SK-N-SH treated with all-trans-retinoic acid at 6 μM for 48 hours (cell line): ENCODE measurements at regions not wholly inside any gene's neighbourhood (a gene's known extent, or its start where the extent isn't known, plus 50 kb on each side); places are given as distances from the start of the nearest gene placed in this dataset.

Experiments used
- ATAC-seq: fragments of 200-7000 bp; cut with Tn5 transposase; 3 replicates; pipeline ENCODE4 v1.9.1; 2020; ENCODE audit warnings: mild to moderate bottlenecking, moderate library complexity
- ARNTL ChIP-seq: fragments of 450-650 bp; formaldehyde crosslinking; IDR thresholded peaks from 2 replicates; pipeline ENCODE4 v1.5.0; 2020; ENCODE audit warnings: low read depth, mild to moderate bottlenecking, moderate library complexity, borderline replicate concordance
- BACH2 ChIP-seq: fragments of 250-450 bp; sonication (Bioruptor Pico); IDR thresholded peaks from 2 replicates; pipeline ENCODE4 v1.9.0; 2021; ENCODE audit warnings: mild to moderate bottlenecking, borderline replicate concordance
- CREB5 ChIP-seq: fragments of 250-450 bp; sonication (Bioruptor Pico); IDR thresholded peaks from 2 replicates; pipeline ENCODE4 v1.5.1; 2020; ENCODE audit warnings: low read depth, mild to moderate bottlenecking, moderate library complexity
- CSDC2 ChIP-seq: fragments of 250-450 bp; sonication (Bioruptor Pico); IDR thresholded peaks from 2 replicates; pipeline ENCODE4 v1.5.0; 2020; ENCODE audit warnings: mild to moderate bottlenecking, moderate library complexity
- CSRNP3 ChIP-seq: fragments of 250-450 bp; sonication (Bioruptor Pico); IDR thresholded peaks from 2 replicates; pipeline ENCODE4 v1.5.1; 2021; ENCODE audit warnings: mild to moderate bottlenecking, moderate library complexity
- ESRRG ChIP-seq: fragments of 250-450 bp; sonication (Bioruptor Pico); IDR thresholded peaks from 2 replicates; pipeline ENCODE4 v1.6.1; 2021; ENCODE audit warnings: mild to moderate bottlenecking
- ISL1 ChIP-seq: fragments of 250-450 bp; sonication (Bioruptor Pico); IDR thresholded peaks from 2 replicates; pipeline ENCODE4 v2.1.2; 2022; ENCODE audit warnings: mild to moderate bottlenecking, moderate library complexity
- OSR1 ChIP-seq: fragments of 250-450 bp; sonication (Bioruptor Pico); IDR thresholded peaks from 2 replicates; pipeline ENCODE4 v1.8.0; 2022; ENCODE audit warnings: moderate library complexity, mild to moderate bottlenecking, inconsistent platforms
- PPARA ChIP-seq: fragments of 250-450 bp; sonication (Bioruptor Pico); IDR thresholded peaks from 2 replicates; pipeline ENCODE4 v1.5.0; 2020; ENCODE audit warnings: mild to moderate bottlenecking, borderline replicate concordance
- SNAI2 ChIP-seq: fragments of 250-450 bp; sonication (Bioruptor Pico); IDR thresholded peaks from 2 replicates; pipeline ENCODE4 v1.5.0; 2020; ENCODE audit warnings: mild to moderate bottlenecking, moderate library complexity
- TOX ChIP-seq: fragments of 250-450 bp; sonication (Bioruptor Pico); IDR thresholded peaks from 2 replicates; pipeline ENCODE4 v1.8.0; 2021; ENCODE audit warnings: mild to moderate bottlenecking, moderate library complexity, borderline replicate concordance
- ZC3H10 ChIP-seq: fragments of 250-450 bp; sonication (Bioruptor Pico); IDR thresholded peaks from 2 replicates; pipeline ENCODE4 v1.5.1; 2021; ENCODE audit warnings: mild to moderate bottlenecking, moderate library complexity
- ZFP3 ChIP-seq: fragments of 250-450 bp; sonication (Bioruptor Pico); IDR thresholded peaks from 2 replicates; pipeline ENCODE4 v1.5.0; 2020; ENCODE audit warnings: mild to moderate bottlenecking, moderate library complexity
- ZNF565 ChIP-seq: fragments of 450-650 bp; formaldehyde crosslinking; conservative IDR thresholded peaks from 2 replicates; pipeline ENCODE4 v1.5.0; 2020; ENCODE audit warnings: low read depth, mild to moderate bottlenecking, moderate library complexity
- ZNF70 ChIP-seq: fragments of 450-650 bp; formaldehyde crosslinking; IDR thresholded peaks from 2 replicates; pipeline ENCODE4 v1.5.0; 2020; ENCODE audit warnings: mild to moderate bottlenecking, moderate library complexity
- ZNF8 ChIP-seq: fragments of 450-650 bp; formaldehyde crosslinking; IDR thresholded peaks from 2 replicates; pipeline ENCODE4 v1.5.0; 2020; ENCODE audit warnings: mild to moderate bottlenecking, moderate library complexity
- TF ChIP-seq, protein P1 (sequence below): fragments of 250-450 bp; sonication (Bioruptor Pico); IDR thresholded peaks from 2 replicates; pipeline ENCODE4 v1.5.0; 2020; ENCODE audit warnings: mild to moderate bottlenecking, moderate library complexity
- TF ChIP-seq, protein P2 (sequence below): fragments of 250-450 bp; sonication (Bioruptor Pico); IDR thresholded peaks from 2 replicates; pipeline ENCODE4 v1.8.0; 2021; ENCODE audit warnings: low read depth, mild to moderate bottlenecking, moderate library complexity, borderline replicate concordance
- TF ChIP-seq, protein P3 (sequence below): fragments of 250-450 bp; sonication (Bioruptor Pico); IDR thresholded peaks from 2 replicates; pipeline ENCODE4 v1.8.0; 2020; ENCODE audit warnings: mild to moderate bottlenecking, moderate library complexity, borderline replicate concordance

- TF ChIP-seq, protein P1, sequence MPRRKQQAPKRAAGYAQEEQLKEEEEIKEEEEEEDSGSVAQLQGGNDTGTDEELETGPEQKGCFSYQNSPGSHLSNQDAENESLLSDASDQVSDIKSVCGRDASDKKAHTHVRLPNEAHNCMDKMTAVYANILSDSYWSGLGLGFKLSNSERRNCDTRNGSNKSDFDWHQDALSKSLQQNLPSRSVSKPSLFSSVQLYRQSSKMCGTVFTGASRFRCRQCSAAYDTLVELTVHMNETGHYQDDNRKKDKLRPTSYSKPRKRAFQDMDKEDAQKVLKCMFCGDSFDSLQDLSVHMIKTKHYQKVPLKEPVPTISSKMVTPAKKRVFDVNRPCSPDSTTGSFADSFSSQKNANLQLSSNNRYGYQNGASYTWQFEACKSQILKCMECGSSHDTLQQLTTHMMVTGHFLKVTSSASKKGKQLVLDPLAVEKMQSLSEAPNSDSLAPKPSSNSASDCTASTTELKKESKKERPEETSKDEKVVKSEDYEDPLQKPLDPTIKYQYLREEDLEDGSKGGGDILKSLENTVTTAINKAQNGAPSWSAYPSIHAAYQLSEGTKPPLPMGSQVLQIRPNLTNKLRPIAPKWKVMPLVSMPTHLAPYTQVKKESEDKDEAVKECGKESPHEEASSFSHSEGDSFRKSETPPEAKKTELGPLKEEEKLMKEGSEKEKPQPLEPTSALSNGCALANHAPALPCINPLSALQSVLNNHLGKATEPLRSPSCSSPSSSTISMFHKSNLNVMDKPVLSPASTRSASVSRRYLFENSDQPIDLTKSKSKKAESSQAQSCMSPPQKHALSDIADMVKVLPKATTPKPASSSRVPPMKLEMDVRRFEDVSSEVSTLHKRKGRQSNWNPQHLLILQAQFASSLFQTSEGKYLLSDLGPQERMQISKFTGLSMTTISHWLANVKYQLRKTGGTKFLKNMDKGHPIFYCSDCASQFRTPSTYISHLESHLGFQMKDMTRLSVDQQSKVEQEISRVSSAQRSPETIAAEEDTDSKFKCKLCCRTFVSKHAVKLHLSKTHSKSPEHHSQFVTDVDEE = no peak
Observed at GRCh38 chrX:122868631-122869030, 315.4 kb upstream of the GRIA3 start (continued).

DNA sequence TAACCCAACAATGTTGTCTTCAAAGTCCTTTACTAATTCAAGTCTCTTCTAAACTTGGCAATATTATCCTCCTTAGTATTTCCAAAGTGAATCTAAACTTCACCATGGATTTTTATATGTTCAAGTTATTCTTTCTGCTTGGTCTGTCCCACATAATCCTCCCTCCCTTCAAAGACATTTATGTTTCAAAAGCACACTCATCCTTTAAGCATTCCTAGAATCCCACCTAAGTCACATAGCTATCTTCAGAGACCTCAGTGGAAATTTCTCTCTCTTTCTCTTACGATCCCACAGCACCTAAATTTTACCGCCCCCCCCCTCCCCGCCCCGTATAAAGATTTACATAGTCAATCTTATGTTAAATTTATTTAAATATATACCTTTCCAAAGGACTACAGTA, 314.9 kb upstream of the GRIA3 start:
- no peak for TF ChIP-seq TOX (CRISPR knock-in tag)
- TF ChIP-seq, all 23 proteins: peak for 0
- no peak for ATAC-seq

- no peak for TF ChIP-seq CSDC2 (CRISPR knock-in tag)
- TF ChIP-seq ZNF8 (CRISPR knock-in tag) = no peak
- TF ChIP-seq, protein P1 = no peak
- TF ChIP-seq PPARA = no peak
- TF ChIP-seq BACH2 (CRISPR knock-in tag) = no peak
Observed at GRCh38 chrX:122878269-122878668, 305.8 kb upstream of the GRIA3 start.

GRCh38 chrX:122880952-122881351, 303.1 kb upstream of the GRIA3 start:
- TF ChIP-seq PPARA (no peak), ZNF565 (CRISPR knock-in tag) (no peak), ISL1 (CRISPR knock-in tag) (no peak), CREB5 (no peak), CSDC2 (CRISPR knock-in tag) (no peak), ESRRG (CRISPR knock-in tag) (no peak), BACH2 (CRISPR knock-in tag) (no peak), SNAI2 (CRISPR knock-in tag) (no peak), ZFP3 (CRISPR knock-in tag) (no peak), ZNF70 (CRISPR knock-in tag) (no peak), CSRNP3 (CRISPR knock-in tag) (no peak), TOX (CRISPR knock-in tag) (no peak), ZC3H10 (CRISPR knock-in tag) (no peak), OSR1 (CRISPR knock-in tag) (no peak), ZNF8 (CRISPR knock-in tag) (no peak), ARNTL (CRISPR knock-in tag) (no peak)
- TF ChIP-seq, protein P2, sequence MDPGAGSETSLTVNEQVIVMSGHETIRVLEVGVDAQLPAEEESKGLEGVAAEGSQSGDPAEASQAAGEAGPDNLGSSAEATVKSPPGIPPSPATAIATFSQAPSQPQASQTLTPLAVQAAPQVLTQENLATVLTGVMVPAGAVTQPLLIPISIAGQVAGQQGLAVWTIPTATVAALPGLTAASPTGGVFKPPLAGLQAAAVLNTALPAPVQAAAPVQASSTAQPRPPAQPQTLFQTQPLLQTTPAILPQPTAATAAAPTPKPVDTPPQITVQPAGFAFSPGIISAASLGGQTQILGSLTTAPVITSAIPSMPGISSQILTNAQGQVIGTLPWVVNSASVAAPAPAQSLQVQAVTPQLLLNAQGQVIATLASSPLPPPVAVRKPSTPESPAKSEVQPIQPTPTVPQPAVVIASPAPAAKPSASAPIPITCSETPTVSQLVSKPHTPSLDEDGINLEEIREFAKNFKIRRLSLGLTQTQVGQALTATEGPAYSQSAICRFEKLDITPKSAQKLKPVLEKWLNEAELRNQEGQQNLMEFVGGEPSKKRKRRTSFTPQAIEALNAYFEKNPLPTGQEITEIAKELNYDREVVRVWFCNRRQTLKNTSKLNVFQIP (CRISPR knock-in tag) = no peak
- TF ChIP-seq, protein P1 = no peak
- TF ChIP-seq, protein P3, sequence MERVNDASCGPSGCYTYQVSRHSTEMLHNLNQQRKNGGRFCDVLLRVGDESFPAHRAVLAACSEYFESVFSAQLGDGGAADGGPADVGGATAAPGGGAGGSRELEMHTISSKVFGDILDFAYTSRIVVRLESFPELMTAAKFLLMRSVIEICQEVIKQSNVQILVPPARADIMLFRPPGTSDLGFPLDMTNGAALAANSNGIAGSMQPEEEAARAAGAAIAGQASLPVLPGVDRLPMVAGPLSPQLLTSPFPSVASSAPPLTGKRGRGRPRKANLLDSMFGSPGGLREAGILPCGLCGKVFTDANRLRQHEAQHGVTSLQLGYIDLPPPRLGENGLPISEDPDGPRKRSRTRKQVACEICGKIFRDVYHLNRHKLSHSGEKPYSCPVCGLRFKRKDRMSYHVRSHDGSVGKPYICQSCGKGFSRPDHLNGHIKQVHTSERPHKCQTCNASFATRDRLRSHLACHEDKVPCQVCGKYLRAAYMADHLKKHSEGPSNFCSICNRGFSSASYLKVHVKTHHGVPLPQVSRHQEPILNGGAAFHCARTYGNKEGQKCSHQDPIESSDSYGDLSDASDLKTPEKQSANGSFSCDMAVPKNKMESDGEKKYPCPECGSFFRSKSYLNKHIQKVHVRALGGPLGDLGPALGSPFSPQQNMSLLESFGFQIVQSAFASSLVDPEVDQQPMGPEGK (CRISPR knock-in tag) = no peak
- TF ChIP-seq, all 23 proteins: peak for 0
- ATAC-seq = no peak

More at GRCh38 chrX:122878269-122878668, 305.8 kb upstream of the GRIA3 start:
- ATAC-seq = no peak
